Vagina (tissue), 2 donors: ENCODE measurements at regions not wholly inside any gene's neighbourhood (a gene's known extent, or its start where the extent isn't known, plus 50 kb on each side); places are given as distances from the start of the nearest gene placed in this dataset.

Experiments
- DNase-seq, 2 donors: peaks; one replicate each; pipeline ENCODE4 v3.0.0-alpha.2; 2017; ENCODE audit errors: extremely low spot score in 2 of 2
- H3K27ac ChIP-seq: fragments of 200-600 bp; sonication (generic); one replicate; pipeline ENCODE4 v1.5.1; 2019
- H3K27me3 ChIP-seq: fragments of 200-600 bp; sonication (generic); one replicate; pipeline ENCODE4 v1.5.1; 2019
- H3K36me3 ChIP-seq, 2 donors: fragments of 200-600 bp; sonication (generic); one replicate each; pipeline ENCODE4 v1.5.1; 2017 to 2019
- H3K4me1 ChIP-seq: fragments of 200-600 bp; sonication (generic); one replicate; pipeline ENCODE4 v1.5.1; 2019
- H3K4me3 ChIP-seq, 2 donors: fragments of 200-600 bp; sonication (generic); 1 replicate in 1 of 2; 2 replicates in 1 of 2; pipeline ENCODE4 v1.5.1; 2016 to 2019
- H3K9me3 ChIP-seq: fragments of 200-600 bp; sonication (generic); one replicate; pipeline ENCODE4 v1.5.1; 2019
- POLR2A ChIP-seq, 2 donors: fragments of 450-650 bp; IDR thresholded peaks; one replicate each; pipeline ENCODE4 v1.6.1; 2017; ENCODE audit warnings: antibody characterized with exemption in 2 of 2, mild to moderate bottlenecking in 2 of 2, moderate library complexity in 2 of 2
- POLR2AphosphoS5 ChIP-seq, 2 donors: sonication (generic); formaldehyde crosslinking; IDR thresholded peaks; one replicate each; pipeline ENCODE4 v1.9.0; 2017; ENCODE audit warnings: antibody characterized with exemption in 2 of 2, mild to moderate bottlenecking in 2 of 2, low read depth in 1 of 2; ENCODE audit not compliant: insufficient read depth in 1 of 2
- intact Hi-C: fragments of 100-400 bp; cut with DNase I; formaldehyde crosslinking; loops from one replicate; pipeline ENCODE4 v1.15.1; 2023
- TF ChIP-seq, protein P1 (sequence below), 3 experiments: fragments of 450-650 bp in 2 of 3; fragments of 200-600 bp in 1 of 3; sonication (generic) in 1 of 3; IDR thresholded peaks; one replicate each; pipeline ENCODE4 v1.5.1; 2017 to 2019; ENCODE audit warnings: antibody characterized with exemption in 3 of 3, mild to moderate bottlenecking in 2 of 3, moderate library complexity in 2 of 3

DNA sequence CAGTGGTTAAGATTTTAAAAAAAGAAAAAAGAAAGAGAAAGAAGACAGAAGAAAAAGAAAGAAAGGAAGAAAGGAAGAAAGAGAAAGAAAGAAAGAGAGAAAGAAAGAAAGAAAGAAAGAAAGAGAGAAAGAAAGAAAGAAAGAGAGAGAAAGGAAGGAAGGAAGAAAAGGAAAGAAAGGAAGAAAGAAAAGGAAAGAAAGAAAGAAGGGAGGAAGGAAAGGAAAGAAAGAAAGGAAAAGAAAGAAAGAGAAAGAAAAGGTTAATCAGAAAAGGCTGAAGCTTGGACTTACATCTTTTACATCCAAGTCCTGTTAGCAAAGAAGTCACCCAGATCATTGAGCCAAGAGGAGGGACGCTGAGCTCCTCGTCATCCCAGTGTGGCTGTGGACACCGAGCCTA is 70.0 kb downstream of the IRX2 start:
- H3K4me1 ChIP-seq: no peaks in the 10 kb centered on the region
- intact Hi-C loops: no loop called here
- H3K27me3 ChIP-seq: no peaks in the 10 kb centered on the region
- DNase-seq: no peak
- TF ChIP-seq, protein P1, sequence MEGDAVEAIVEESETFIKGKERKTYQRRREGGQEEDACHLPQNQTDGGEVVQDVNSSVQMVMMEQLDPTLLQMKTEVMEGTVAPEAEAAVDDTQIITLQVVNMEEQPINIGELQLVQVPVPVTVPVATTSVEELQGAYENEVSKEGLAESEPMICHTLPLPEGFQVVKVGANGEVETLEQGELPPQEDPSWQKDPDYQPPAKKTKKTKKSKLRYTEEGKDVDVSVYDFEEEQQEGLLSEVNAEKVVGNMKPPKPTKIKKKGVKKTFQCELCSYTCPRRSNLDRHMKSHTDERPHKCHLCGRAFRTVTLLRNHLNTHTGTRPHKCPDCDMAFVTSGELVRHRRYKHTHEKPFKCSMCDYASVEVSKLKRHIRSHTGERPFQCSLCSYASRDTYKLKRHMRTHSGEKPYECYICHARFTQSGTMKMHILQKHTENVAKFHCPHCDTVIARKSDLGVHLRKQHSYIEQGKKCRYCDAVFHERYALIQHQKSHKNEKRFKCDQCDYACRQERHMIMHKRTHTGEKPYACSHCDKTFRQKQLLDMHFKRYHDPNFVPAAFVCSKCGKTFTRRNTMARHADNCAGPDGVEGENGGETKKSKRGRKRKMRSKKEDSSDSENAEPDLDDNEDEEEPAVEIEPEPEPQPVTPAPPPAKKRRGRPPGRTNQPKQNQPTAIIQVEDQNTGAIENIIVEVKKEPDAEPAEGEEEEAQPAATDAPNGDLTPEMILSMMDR (IDR thresholded peaks at IDR 0.05): no peak
- no peak for TF ChIP-seq POLR2A (IDR thresholded peaks at IDR 0.05)
- TF ChIP-seq POLR2AphosphoS5 (IDR thresholded peaks at IDR 0.05; ENCODE audit: insufficient read depth in 1 of 2, low read depth in 1 of 2): no peak
- no peak overlapping the region for H3K27ac ChIP-seq
- H3K9me3 ChIP-seq: no peaks in the 10 kb centered on the region
- no peak overlapping the region for H3K4me3 ChIP-seq
- no peaks in the 10 kb centered on the region for H3K36me3 ChIP-seq

DNA sequence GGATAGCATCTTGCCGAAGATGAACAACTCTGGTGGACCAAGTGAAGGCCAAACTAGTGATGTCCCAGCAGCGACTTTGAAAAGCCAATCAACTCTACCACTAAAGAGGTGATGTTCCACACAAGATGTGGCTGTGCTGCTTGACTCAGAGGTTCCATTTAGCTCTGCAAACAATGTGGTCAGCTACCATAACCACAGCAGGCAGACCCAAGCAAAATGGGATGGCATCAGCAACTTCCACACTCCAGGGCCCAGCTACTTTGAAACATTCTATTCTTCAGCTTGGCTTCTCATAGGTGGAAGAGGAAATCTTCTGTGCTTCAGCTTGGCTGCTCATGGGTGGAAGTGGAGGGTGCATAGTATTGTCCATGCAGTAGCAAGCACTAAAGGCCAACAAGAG is 70.5 kb downstream of the IRX2 start:
- Histone ChIP-seq H3K36me3 (no peaks in the 10 kb centered on the region), H3K4me3 (no peak overlapping the region), H3K4me1 (no peaks in the 10 kb centered on the region), H3K27ac (no peak overlapping the region), H3K27me3 (no peaks in the 10 kb centered on the region), H3K9me3 (no peaks in the 10 kb centered on the region)
- TF ChIP-seq, protein P1 (IDR thresholded peaks at IDR 0.05): no peak
- no peak for TF ChIP-seq POLR2AphosphoS5 (IDR thresholded peaks at IDR 0.05; ENCODE audit: insufficient read depth in 1 of 2, low read depth in 1 of 2)
- TF ChIP-seq POLR2A (IDR thresholded peaks at IDR 0.05): no peak
- DNase-seq: no peak
- intact Hi-C loops: no loop called here

DNA sequence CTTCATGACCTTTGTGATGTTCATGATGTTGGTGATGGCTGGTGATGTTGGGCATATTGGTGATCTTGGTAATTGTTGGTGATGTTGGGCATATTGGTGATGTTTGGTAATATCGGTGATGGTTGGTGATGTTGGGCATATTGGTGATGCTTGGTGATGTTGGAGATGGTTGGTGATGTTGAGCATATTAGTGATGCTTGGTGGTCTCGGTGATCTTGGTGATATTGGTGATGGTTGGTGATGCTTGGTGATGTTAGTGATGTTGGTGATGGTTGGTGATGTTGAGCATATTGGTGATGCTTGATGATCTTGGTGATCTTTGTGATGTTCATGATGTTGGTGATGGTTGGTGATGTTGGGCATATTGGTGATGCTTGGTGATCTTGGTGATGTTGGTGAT is 73.8 kb downstream of the IRX2 start:
- no peak for DNase-seq
- TF ChIP-seq POLR2A (IDR thresholded peaks at IDR 0.05) (no peak), POLR2AphosphoS5 (IDR thresholded peaks at IDR 0.05; ENCODE audit: insufficient read depth in 1 of 2, low read depth in 1 of 2) (no peak)
- TF ChIP-seq, protein P1 (IDR thresholded peaks at IDR 0.05): no peak

DNA sequence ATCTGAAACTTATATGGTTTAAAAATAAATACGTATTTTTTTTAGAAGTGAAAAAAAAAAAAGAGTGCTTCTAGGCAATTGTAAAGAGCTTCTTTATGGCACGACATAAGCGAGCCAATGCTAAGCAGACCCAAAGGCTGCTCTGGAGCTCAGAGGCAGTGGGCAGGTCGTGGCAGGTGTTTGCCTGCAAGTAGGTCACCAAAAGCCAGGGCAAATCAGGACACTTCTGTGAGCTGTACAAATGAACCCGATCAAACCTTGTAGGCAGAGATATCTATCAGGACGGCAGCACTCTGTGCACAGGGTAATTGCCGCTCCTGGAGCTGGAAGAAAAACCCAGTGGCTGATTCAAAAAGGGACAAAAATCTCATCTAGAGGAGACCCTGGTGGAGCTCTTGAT is 75.9 kb downstream of the IRX2 start:
- H3K4me3 ChIP-seq: no peak overlapping the region
- H3K4me1 ChIP-seq: no peaks in the 10 kb centered on the region
- TF ChIP-seq POLR2AphosphoS5 (IDR thresholded peaks at IDR 0.05; ENCODE audit: insufficient read depth in 1 of 2, low read depth in 1 of 2): no peak
- no peaks in the 10 kb centered on the region for H3K27me3 ChIP-seq
- intact Hi-C loops: no loop called here
- H3K36me3 ChIP-seq: no peaks in the 10 kb centered on the region
- no peak overlapping the region for H3K27ac ChIP-seq
- DNase-seq: no peak
- no peaks in the 10 kb centered on the region for H3K9me3 ChIP-seq

More for the DNA sequence above, 73.8 kb downstream of the IRX2 start:
- Histone ChIP-seq H3K27ac (no peak overlapping the region), H3K4me1 (no peaks in the 10 kb centered on the region), H3K4me3 (no peak overlapping the region), H3K27me3 (no peaks in the 10 kb centered on the region), H3K9me3 (no peaks in the 10 kb centered on the region), H3K36me3 (no peaks in the 10 kb centered on the region)
- intact Hi-C loops: no loop called here

DNA sequence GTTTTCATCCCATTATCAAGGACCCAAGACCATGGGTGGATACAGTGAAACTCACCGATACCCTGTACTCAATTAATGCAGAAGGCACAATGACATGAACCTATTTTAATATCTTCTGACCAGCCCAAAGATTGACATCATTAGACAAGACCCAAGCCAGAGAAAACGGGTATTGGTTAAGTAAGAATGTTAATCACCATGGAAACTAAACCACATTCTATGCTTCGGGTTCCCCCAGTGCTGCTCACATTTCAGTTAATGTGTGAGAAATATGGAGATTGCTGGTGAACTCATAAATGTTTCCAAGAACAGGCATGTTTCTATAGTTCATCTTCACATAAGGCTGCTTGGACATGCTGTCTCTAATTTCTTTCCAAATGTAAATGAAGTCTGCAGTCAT is 77.0 kb downstream of the IRX2 start:
- H3K36me3 ChIP-seq: no peaks in the 10 kb centered on the region
- no peak for DNase-seq
- intact Hi-C loops: no loop called here
- no peak overlapping the region for H3K27ac ChIP-seq
- no peaks in the 10 kb centered on the region for H3K9me3 ChIP-seq
- H3K4me1 ChIP-seq: no peaks in the 10 kb centered on the region
- TF ChIP-seq, protein P1 (IDR thresholded peaks at IDR 0.05): no peak
- TF ChIP-seq POLR2AphosphoS5 (IDR thresholded peaks at IDR 0.05; ENCODE audit: insufficient read depth in 1 of 2, low read depth in 1 of 2) (no peak), POLR2A (IDR thresholded peaks at IDR 0.05) (no peak)
- no peaks in the 10 kb centered on the region for H3K27me3 ChIP-seq
- no peak overlapping the region for H3K4me3 ChIP-seq

DNA sequence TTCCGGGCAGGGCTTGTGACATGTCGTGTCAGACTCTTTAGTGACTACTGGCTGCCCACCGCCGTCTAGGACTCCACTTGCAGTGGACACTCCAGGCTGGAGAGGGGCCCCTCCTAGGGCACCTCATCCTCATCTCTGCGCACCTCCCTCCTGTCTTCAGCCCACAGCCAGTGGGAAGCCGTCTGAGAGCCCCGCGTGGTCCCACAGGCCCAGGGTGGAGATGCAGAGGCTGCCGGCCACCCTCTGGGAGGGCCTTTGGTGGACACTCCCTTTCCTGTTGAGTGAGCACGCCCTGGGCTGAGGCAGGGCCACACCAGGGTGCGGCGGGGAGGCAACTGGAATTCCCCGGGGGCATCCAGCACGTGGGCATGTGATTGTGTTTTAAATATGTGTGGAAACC is 80.5 kb downstream of the IRX2 start:
- no peak overlapping the region for H3K4me3 ChIP-seq
- H3K9me3 ChIP-seq: no peaks in the 10 kb centered on the region
- TF ChIP-seq POLR2AphosphoS5 (IDR thresholded peaks at IDR 0.05; ENCODE audit: insufficient read depth in 1 of 2, low read depth in 1 of 2) (no peak), POLR2A (IDR thresholded peaks at IDR 0.05) (no peak)
- TF ChIP-seq, protein P1 (IDR thresholded peaks at IDR 0.05): no peak
- H3K36me3 ChIP-seq: no peaks in the 10 kb centered on the region
- H3K27me3 ChIP-seq: no peaks in the 10 kb centered on the region
- no peak for DNase-seq
- H3K27ac ChIP-seq: no peak overlapping the region
- H3K4me1 ChIP-seq: no peaks in the 10 kb centered on the region
- intact Hi-C loops: no loop called here
